GM23248 (cell line): ENCODE measurements at regions not wholly inside any gene's neighbourhood (a gene's known extent, or its start where the extent isn't known, plus 50 kb on each side); places are given as distances from the start of the nearest gene placed in this dataset.

Source experiments
- EZH2 ChIP-seq: fragments of 200-600 bp; sonication (generic); IDR thresholded peaks from 2 replicates; pipeline ENCODE4 v1.6.1; 2018; ENCODE audit warnings: antibody characterized with exemption, mild to moderate bottlenecking; ENCODE audit not compliant: insufficient read depth, poor library complexity, severe bottlenecking
- EZH2phosphoT487 ChIP-seq: fragments of 200-600 bp; sonication (generic); IDR thresholded peaks from 2 replicates; pipeline ENCODE4 v1.6.1; 2018; ENCODE audit warnings: antibody characterized with exemption, moderate library complexity, mild to moderate bottlenecking, low read depth; ENCODE audit not compliant: insufficient read depth

- TF ChIP-seq EZH2phosphoT487 (no peak), EZH2 (no peak)
Observed at GRCh38 chr2:118431997-118432396, 343.7 kb downstream of the INSIG2 start.
